G401.6 (cell line): ENCODE measurements at regions not wholly inside any gene's neighbourhood (a gene's known extent, or its start where the extent isn't known, plus 50 kb on each side); places are given as distances from the start of the nearest gene placed in this dataset.
"Not testable (repeated sequence)": the region's sequence is repeated elsewhere in the genome, so short reads cannot be mapped to it uniquely, and the experiment has no call there.

Source experiments
- FAIRE-seq: peaks from 2 replicates; lab custom pipeline; 2012; peaks lifted over from hg19 to GRCh38; lab: Jason Lieb, UNC

GRCh38 chr1:61579802-61580201, 145.1 kb downstream of the TM2D1 start:
- no peak for FAIRE-seq

- no peak for FAIRE-seq
Measured at GRCh38 chr1:61572046-61572445, 152.9 kb downstream of the TM2D1 start.

- no peak for FAIRE-seq
Measured at GRCh38 chr1:61570191-61570590, 154.8 kb downstream of the TM2D1 start.

GRCh38 chr1:61569303-61569621, 155.7 kb downstream of the TM2D1 start:
- FAIRE-seq, result no peak

GRCh38 chr1:61568460-61569302, 156.3 kb downstream of the TM2D1 start:
- FAIRE-seq, result no peak

GRCh38 chr1:61566177-61566576, 158.8 kb downstream of the TM2D1 start:
- no peak for FAIRE-seq

- no peak for FAIRE-seq
Measured at GRCh38 chr1:61563611-61564010, 161.3 kb downstream of the TM2D1 start.

- no peak for FAIRE-seq
Measured at GRCh38 chr1:61561666-61562065, 163.3 kb downstream of the TM2D1 start.

- no peak for FAIRE-seq
Measured at GRCh38 chr1:61560385-61560784, 164.6 kb downstream of the TM2D1 start.

GRCh38 chr1:61556631-61557030, 168.3 kb downstream of the TM2D1 start:
- FAIRE-seq, result no peak

GRCh38 chr1:61552630-61553305, 172.2 kb downstream of the TM2D1 start:
- no peak for FAIRE-seq

- FAIRE-seq, result not testable (repeated sequence)
Measured at GRCh38 chr1:61547302-61547701, 177.6 kb downstream of the TM2D1 start.

- not testable (repeated sequence) for FAIRE-seq
Measured at GRCh38 chr1:61544870-61545269, 180.1 kb downstream of the TM2D1 start.

GRCh38 chr1:61543498-61543897, 181.4 kb downstream of the TM2D1 start:
- FAIRE-seq, result not testable (repeated sequence)

GRCh38 chr1:61539720-61540462, 185.1 kb downstream of the TM2D1 start:
- FAIRE-seq, result no peak

- FAIRE-seq, result no peak
Measured at GRCh38 chr1:61538228-61538627, 186.7 kb downstream of the TM2D1 start.

GRCh38 chr1:61536174-61537108, 188.5 kb downstream of the TM2D1 start:
- no peak for FAIRE-seq

- no peak for FAIRE-seq
Measured at GRCh38 chr1:61534847-61535246, 190.1 kb downstream of the TM2D1 start.

GRCh38 chr1:61533546-61533945, 191.4 kb downstream of the TM2D1 start:
- FAIRE-seq, result no peak

GRCh38 chr1:61531716-61532115, 193.2 kb downstream of the TM2D1 start:
- no peak for FAIRE-seq

GRCh38 chr1:61523893-61524605, 200.9 kb downstream of the TM2D1 start:
- no peak for FAIRE-seq
